Sigmoid colon (tissue), 4 donors: ENCODE measurements at regions not wholly inside any gene's neighbourhood (a gene's known extent, or its start where the extent isn't known, plus 50 kb on each side); places are given as distances from the start of the nearest gene placed in this dataset.

Source experiments
- POLR2AphosphoS5 ChIP-seq, 4 donors: sonication (generic); formaldehyde crosslinking; IDR thresholded peaks; one replicate each; pipeline ENCODE4 v1.6.1; 2017; ENCODE audit warnings: antibody characterized with exemption in 4 of 4
- TF ChIP-seq, protein P1 (sequence below), 4 experiments: fragments of 450-650 bp in 3 of 4; fragments of 200-600 bp in 1 of 4; IDR thresholded peaks; one replicate each; pipeline ENCODE4 v1.5.1; 2016 to 2019; ENCODE audit warnings: antibody characterized with exemption in 4 of 4, mild to moderate bottlenecking in 3 of 4, moderate library complexity in 2 of 4

DNA sequence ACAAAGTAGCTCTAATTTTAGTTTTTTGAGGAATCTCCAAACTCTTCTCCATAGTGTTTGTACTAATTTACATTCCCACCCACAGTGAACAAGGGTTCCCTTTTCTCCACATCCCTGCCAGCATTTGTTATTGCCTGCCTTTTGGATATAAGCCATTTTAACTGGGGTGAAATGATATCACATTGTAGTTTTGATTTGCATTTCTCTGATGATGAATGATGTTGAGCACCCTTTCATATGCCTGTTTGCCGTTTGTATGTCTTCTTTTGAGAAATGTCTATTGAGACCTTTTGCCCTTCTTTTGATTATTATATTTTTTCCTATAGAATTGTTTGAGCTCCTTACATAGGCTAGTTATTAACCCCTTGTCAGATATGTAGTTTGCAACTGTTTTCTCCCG is 239.9 kb upstream of the TPM1 start:
- TF ChIP-seq, protein P1, sequence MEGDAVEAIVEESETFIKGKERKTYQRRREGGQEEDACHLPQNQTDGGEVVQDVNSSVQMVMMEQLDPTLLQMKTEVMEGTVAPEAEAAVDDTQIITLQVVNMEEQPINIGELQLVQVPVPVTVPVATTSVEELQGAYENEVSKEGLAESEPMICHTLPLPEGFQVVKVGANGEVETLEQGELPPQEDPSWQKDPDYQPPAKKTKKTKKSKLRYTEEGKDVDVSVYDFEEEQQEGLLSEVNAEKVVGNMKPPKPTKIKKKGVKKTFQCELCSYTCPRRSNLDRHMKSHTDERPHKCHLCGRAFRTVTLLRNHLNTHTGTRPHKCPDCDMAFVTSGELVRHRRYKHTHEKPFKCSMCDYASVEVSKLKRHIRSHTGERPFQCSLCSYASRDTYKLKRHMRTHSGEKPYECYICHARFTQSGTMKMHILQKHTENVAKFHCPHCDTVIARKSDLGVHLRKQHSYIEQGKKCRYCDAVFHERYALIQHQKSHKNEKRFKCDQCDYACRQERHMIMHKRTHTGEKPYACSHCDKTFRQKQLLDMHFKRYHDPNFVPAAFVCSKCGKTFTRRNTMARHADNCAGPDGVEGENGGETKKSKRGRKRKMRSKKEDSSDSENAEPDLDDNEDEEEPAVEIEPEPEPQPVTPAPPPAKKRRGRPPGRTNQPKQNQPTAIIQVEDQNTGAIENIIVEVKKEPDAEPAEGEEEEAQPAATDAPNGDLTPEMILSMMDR (IDR thresholded peaks at IDR 0.05): no peak
- TF ChIP-seq POLR2AphosphoS5 (IDR thresholded peaks at IDR 0.05): no peak
